Parathyroid adenoma (tissue), 2 donors: ENCODE measurements at regions not wholly inside any gene's neighbourhood (a gene's known extent, or its start where the extent isn't known, plus 50 kb on each side); places are given as distances from the start of the nearest gene placed in this dataset.

Source experiments
- H2AFZ ChIP-seq: fragments of 300-600 bp; sonication (generic); one replicate; pipeline ENCODE4 v1.7.0; 2017; ENCODE audit warnings: antibody characterized with exemption, mild to moderate bottlenecking
- H3K27ac ChIP-seq: fragments of 300-600 bp; sonication (generic); one replicate; pipeline ENCODE4 v1.7.0; 2017
- H3K27me3 ChIP-seq: fragments of 300-600 bp; sonication (generic); one replicate; pipeline ENCODE4 v1.7.0; 2017; ENCODE audit warnings: low read length; ENCODE audit not compliant: control insufficient read depth, insufficient read depth
- H3K36me3 ChIP-seq: fragments of 300-600 bp; sonication (generic); one replicate; pipeline ENCODE4 v1.7.0; 2017; ENCODE audit warnings: low read length; ENCODE audit not compliant: control insufficient read depth, insufficient read depth
- H3K4me1 ChIP-seq: fragments of 300-600 bp; sonication (generic); one replicate; pipeline ENCODE4 v1.7.0; 2017; ENCODE audit warnings: control low read depth
- H3K4me2 ChIP-seq: fragments of 300-600 bp; sonication (generic); one replicate; pipeline ENCODE4 v1.7.0; 2017; ENCODE audit warnings: low read length
- H3K4me3 ChIP-seq: fragments of 300-600 bp; sonication (generic); one replicate; pipeline ENCODE4 v1.7.0; 2017; ENCODE audit warnings: low read depth, low read length
- H3K79me2 ChIP-seq: fragments of 300-600 bp; sonication (generic); one replicate; pipeline ENCODE4 v1.7.0; 2017; ENCODE audit warnings: control low read depth
- H3K9ac ChIP-seq: fragments of 300-600 bp; sonication (generic); one replicate; pipeline ENCODE4 v1.7.0; 2017; ENCODE audit warnings: mild to moderate bottlenecking
- H3K9me3 ChIP-seq: fragments of 300-600 bp; sonication (generic); one replicate; pipeline ENCODE4 v1.7.0; 2017; ENCODE audit warnings: low read length; ENCODE audit not compliant: control insufficient read depth
- TF ChIP-seq, protein P1 (sequence below): fragments of 300-600 bp; sonication (generic); IDR thresholded peaks from one replicate; pipeline ENCODE4 v1.7.0; 2017; ENCODE audit warnings: antibody characterized with exemption, mild to moderate bottlenecking
- donor health status: primary hyperparathyroidism.

DNA sequence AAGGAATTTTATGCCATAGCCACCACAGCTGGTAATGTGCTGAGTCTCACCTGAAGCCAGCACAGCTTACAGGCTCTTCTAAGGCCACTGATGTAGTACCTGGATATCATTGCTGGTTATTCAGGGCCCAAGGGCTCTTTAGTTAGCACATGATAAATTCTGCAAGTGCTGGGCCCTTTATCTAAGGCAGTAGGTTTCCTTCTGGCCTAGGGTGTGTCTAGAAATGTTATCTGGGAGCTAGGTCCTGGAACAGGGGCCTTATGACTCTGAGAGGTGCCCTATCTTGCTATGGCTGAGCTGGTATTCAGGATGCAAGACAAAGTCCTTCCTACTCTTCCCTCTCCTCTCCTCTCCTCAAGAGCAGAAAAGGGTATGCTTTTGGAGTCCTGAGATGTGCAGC, 1424.5 kb upstream of the NUDT12 start:
- Histone ChIP-seq H3K27me3 (no peaks in the 10 kb centered on the region), H2AFZ (peak overlapping the region; percentile 34), H3K9ac (no peak overlapping the region), H3K79me2 (no peaks in the 10 kb centered on the region), H3K9me3 (no peaks in the 10 kb centered on the region), H3K27ac (no peak overlapping the region), H3K4me1 (peaks cover 11% of the 10 kb centered on the region), H3K4me2 (no peak overlapping the region), H3K36me3 (no peaks in the 10 kb centered on the region), H3K4me3 (no peak overlapping the region)
- TF ChIP-seq, protein P1, sequence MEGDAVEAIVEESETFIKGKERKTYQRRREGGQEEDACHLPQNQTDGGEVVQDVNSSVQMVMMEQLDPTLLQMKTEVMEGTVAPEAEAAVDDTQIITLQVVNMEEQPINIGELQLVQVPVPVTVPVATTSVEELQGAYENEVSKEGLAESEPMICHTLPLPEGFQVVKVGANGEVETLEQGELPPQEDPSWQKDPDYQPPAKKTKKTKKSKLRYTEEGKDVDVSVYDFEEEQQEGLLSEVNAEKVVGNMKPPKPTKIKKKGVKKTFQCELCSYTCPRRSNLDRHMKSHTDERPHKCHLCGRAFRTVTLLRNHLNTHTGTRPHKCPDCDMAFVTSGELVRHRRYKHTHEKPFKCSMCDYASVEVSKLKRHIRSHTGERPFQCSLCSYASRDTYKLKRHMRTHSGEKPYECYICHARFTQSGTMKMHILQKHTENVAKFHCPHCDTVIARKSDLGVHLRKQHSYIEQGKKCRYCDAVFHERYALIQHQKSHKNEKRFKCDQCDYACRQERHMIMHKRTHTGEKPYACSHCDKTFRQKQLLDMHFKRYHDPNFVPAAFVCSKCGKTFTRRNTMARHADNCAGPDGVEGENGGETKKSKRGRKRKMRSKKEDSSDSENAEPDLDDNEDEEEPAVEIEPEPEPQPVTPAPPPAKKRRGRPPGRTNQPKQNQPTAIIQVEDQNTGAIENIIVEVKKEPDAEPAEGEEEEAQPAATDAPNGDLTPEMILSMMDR, result no peak

- Histone ChIP-seq H3K4me1 (no peaks in the 10 kb centered on the region), H3K27ac (no peak overlapping the region), H3K79me2 (no peaks in the 10 kb centered on the region), H3K36me3 (no peaks in the 10 kb centered on the region), H3K9ac (no peak overlapping the region), H3K27me3 (no peaks in the 10 kb centered on the region), H2AFZ (peak overlapping the region; percentile 19), H3K9me3 (no peaks in the 10 kb centered on the region), H3K4me2 (no peak overlapping the region), H3K4me3 (no peak overlapping the region)
- TF ChIP-seq, protein P1, result no peak
These were observed 1414.9 kb upstream of the NUDT12 start for GRCh38 chr5:104977529-104977928.

- H3K27ac ChIP-seq, result no peak overlapping the region
These were observed 1405.3 kb upstream of the NUDT12 start for GRCh38 chr5:104967806-104968410.

DNA sequence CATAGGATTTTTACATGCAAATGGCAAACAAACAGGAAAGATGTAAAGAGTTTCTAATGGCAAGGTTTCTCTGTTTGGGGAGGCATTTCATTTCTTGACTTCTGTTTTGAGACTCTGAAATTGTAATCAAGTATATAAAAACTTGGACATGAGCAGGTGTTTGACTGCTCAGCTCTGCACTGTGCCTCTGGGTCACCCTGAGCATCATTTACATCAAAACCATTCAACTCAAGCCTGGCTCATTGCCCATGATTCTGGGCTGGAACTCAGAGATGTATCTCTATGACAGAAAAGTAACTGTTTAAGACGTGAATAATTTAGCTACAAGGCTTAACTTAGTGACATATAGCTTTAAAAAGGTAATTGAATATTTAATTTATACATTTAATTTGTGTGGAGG, 1402.4 kb upstream of the NUDT12 start:
- Histone ChIP-seq H2AFZ (no peak overlapping the region), H3K36me3 (no peaks in the 10 kb centered on the region), H3K4me1 (no peaks in the 10 kb centered on the region), H3K4me2 (no peak overlapping the region), H3K27me3 (no peaks in the 10 kb centered on the region), H3K9me3 (no peaks in the 10 kb centered on the region), H3K4me3 (no peak overlapping the region), H3K9ac (no peak overlapping the region), H3K79me2 (no peaks in the 10 kb centered on the region), H3K27ac (no peak overlapping the region)
- TF ChIP-seq, protein P1, result no peak

More at GRCh38 chr5:104967806-104968410, 1405.3 kb upstream of the NUDT12 start:
- Histone ChIP-seq H3K79me2 (no peaks in the 10 kb centered on the region), H2AFZ (no peak overlapping the region), H3K4me2 (no peak overlapping the region), H3K4me3 (no peak overlapping the region), H3K4me1 (no peaks in the 10 kb centered on the region), H3K27me3 (no peaks in the 10 kb centered on the region), H3K9ac (no peak overlapping the region), H3K36me3 (no peaks in the 10 kb centered on the region), H3K9me3 (no peaks in the 10 kb centered on the region)
- TF ChIP-seq, protein P1, result no peak

DNA sequence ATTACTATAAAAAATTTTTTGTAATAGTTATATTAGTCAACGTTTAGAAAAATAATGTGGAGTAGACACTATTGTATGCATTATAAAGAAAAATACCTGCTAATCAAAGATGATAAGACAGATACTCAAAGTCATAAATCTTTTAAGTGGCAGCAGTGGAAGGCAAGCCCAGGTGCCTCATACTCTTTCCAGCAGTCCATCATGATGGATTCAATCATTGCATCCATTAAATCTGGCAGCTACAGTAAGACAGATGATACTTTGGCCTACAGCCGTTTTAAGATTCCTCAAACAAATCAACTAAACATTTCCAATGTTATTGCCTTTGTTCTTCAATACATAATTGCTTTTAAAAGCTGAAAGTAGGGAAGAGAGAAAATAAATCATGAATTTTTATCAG, 1392.9 kb upstream of the NUDT12 start:
- H2AFZ ChIP-seq, result no peak overlapping the region
- TF ChIP-seq, protein P1, result no peak

More for the DNA sequence above, 1392.9 kb upstream of the NUDT12 start:
- Histone ChIP-seq H3K27me3 (no peaks in the 10 kb centered on the region), H3K9me3 (no peaks in the 10 kb centered on the region), H3K9ac (no peak overlapping the region), H3K4me1 (no peaks in the 10 kb centered on the region), H3K36me3 (no peaks in the 10 kb centered on the region), H3K4me2 (no peak overlapping the region), H3K27ac (no peak overlapping the region), H3K79me2 (no peaks in the 10 kb centered on the region), H3K4me3 (no peak overlapping the region)
